ENCODE measurements at regions not wholly inside any gene's neighbourhood (a gene's known extent, or its start where the extent isn't known, plus 50 kb on each side); places are given as distances from the start of the nearest gene placed in this dataset.
"Not testable (repeated sequence)": the region's sequence is repeated elsewhere in the genome, so short reads cannot be mapped to it uniquely, and the experiment has no call there.

DNA sequence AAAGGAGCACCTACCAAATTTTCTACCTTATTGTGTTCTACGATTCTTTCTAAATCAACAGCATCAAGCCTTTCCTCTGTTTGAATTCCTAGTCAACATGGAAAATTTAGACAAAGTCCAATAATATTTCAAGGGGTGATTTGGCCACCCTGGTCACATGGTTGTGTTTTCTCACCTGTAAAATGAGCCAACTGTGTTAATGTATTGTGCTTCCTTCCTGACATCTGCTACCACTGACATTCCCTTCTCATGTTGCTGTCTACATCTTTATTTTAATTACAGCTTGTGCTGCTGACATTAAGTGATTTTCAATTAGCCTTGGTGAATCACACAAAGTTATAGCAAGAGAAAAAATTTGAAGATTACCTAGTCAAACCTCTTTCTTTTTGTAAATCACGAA, 83.0 kb upstream of the NPSR1 start:
- Histone ChIP-seq H3K27me3 (replicated peaks) (no peaks in the 10 kb centered on the region), H3K27ac (no peak overlapping the region), H3K4me3 (ENCODE audit: low read depth, low read length) (no peak overlapping the region), H3K36me3 (replicated peaks) (no peaks in the 10 kb centered on the region)
- DNase-seq: no peak
- TF ChIP-seq, protein P1, sequence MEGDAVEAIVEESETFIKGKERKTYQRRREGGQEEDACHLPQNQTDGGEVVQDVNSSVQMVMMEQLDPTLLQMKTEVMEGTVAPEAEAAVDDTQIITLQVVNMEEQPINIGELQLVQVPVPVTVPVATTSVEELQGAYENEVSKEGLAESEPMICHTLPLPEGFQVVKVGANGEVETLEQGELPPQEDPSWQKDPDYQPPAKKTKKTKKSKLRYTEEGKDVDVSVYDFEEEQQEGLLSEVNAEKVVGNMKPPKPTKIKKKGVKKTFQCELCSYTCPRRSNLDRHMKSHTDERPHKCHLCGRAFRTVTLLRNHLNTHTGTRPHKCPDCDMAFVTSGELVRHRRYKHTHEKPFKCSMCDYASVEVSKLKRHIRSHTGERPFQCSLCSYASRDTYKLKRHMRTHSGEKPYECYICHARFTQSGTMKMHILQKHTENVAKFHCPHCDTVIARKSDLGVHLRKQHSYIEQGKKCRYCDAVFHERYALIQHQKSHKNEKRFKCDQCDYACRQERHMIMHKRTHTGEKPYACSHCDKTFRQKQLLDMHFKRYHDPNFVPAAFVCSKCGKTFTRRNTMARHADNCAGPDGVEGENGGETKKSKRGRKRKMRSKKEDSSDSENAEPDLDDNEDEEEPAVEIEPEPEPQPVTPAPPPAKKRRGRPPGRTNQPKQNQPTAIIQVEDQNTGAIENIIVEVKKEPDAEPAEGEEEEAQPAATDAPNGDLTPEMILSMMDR (IDR thresholded peaks at IDR 0.05; ENCODE audit: low read depth, low read length, missing control alignments): no peak
- in situ Hi-C loops (cut with HindIII; ENCODE audit: low pct_ligation_motif_present, low sequenced_read_pairs): no loop called here

DNA sequence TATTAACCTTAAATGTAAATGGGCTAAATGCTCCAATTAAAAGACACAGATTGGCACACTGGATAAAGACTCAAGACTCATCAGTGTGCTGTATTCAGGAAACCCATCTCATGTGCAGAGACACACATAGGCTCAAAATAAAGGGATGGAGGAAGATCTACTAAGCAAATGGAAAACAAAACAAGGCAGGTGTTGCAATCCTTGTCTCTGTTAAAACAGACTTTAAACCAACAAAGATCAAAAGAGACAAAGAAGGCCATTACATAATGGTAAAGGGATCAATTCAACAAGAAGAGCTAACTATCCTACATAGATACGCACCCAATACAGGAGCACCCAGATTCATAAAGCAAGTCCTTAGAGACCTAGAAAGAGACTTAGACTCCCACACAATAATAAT, 80.1 kb upstream of the NPSR1 start:
- H3K4me3 ChIP-seq (ENCODE audit: low read depth, low read length); H3K27ac ChIP-seq; H3K27me3 ChIP-seq (replicated peaks); in situ Hi-C loops (cut with HindIII; ENCODE audit: low pct_ligation_motif_present, low sequenced_read_pairs); DNase-seq; H3K36me3 ChIP-seq (replicated peaks): not testable (repeated sequence)

DNA sequence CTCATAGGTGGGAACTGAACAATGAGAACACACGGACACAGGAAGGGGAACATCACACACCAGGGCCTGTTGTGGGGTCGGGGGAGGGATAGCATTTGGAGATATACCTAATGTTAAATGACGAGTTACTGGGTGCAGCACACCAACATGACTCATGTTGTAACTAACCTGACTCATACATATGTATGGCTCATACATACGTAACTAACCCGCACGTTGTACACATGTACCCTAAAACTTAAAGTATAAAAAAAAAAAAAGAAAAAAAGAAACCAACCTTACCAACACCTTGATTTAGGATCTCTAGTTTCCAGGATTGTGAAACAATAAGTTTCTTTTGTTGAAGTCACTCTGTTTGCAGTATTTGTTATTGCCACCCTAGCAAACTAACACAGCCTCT, 76.3 kb upstream of the NPSR1 start:
- in situ Hi-C loops (cut with HindIII; ENCODE audit: low pct_ligation_motif_present, low sequenced_read_pairs); H3K27ac ChIP-seq; H3K36me3 ChIP-seq (replicated peaks); H3K4me3 ChIP-seq (ENCODE audit: low read depth, low read length); H3K27me3 ChIP-seq (replicated peaks); DNase-seq: not testable (repeated sequence)

GRCh38 chr7:34584526-34584925, 73.5 kb upstream of the NPSR1 start:
- in situ Hi-C loops (cut with HindIII; ENCODE audit: low pct_ligation_motif_present, low sequenced_read_pairs): no loop called here
- H3K4me3 ChIP-seq (ENCODE audit: low read depth, low read length): no peak overlapping the region
- H3K36me3 ChIP-seq (replicated peaks): no peaks in the 10 kb centered on the region
- no peak for DNase-seq
- no peaks in the 10 kb centered on the region for H3K27me3 ChIP-seq (replicated peaks)
- TF ChIP-seq, protein P1 (IDR thresholded peaks at IDR 0.05; ENCODE audit: low read depth, low read length, missing control alignments): no peak
- H3K27ac ChIP-seq: no peak overlapping the region

GRCh38 chr7:34596887-34597286, 61.1 kb upstream of the NPSR1 start:
- in situ Hi-C loops (cut with HindIII; ENCODE audit: low pct_ligation_motif_present, low sequenced_read_pairs): no loop called here
- H3K4me3 ChIP-seq (ENCODE audit: low read depth, low read length): no peak overlapping the region
- H3K27ac ChIP-seq: no peak overlapping the region
- peak; percentile 13 for DNase-seq
- no peaks in the 10 kb centered on the region for H3K36me3 ChIP-seq (replicated peaks)
- TF ChIP-seq, protein P1 (IDR thresholded peaks at IDR 0.05; ENCODE audit: low read depth, low read length, missing control alignments): peak; percentile 12
- no peaks in the 10 kb centered on the region for H3K27me3 ChIP-seq (replicated peaks)

DNA sequence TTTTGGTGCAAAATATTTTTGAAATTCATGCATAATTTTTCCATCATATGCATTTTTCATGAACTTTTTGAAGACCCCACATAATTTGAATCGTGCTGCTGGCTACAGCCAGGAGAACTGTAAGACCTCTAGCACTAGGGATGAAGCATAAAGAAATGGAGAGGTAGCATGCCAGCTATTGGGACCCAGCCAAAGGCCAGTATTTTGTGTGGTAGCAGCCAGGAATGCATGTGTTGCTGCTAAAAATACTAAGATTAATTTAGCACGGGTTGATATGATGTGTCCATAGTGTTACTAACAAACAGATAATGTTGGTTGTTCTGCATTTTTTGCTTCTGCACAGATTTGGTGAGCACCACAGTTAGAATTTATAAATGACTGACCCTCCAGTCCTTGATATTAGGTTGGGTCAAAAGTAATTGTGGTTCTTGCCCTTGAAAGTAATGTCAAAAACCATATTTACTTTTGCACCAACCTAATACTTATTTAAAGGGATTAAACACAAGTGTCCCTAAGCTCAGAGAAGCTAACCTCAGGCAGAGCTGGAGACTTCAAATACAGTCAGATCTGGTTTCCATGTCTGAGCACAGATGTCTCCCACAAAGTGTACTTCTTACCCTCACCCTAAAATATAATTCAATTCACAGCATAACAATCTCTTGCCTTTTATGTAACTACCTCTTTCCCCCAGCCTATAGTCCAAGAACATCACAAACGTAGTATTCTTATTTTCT, 54.1 kb upstream of the NPSR1 start:
- TF ChIP-seq, protein P1 (IDR thresholded peaks at IDR 0.05; ENCODE audit: low read depth, low read length, missing control alignments): no peak
- no peak for DNase-seq
- Histone ChIP-seq H3K27ac (no peak overlapping the region), H3K4me3 (ENCODE audit: low read depth, low read length) (no peak overlapping the region), H3K27me3 (replicated peaks) (no peaks in the 10 kb centered on the region), H3K36me3 (replicated peaks) (no peaks in the 10 kb centered on the region)
- in situ Hi-C loops (cut with HindIII; ENCODE audit: low pct_ligation_motif_present, low sequenced_read_pairs): no loop called here
